HCT116 (cell line): ENCODE measurements at regions not wholly inside any gene's neighbourhood (a gene's known extent, or its start where the extent isn't known, plus 50 kb on each side); places are given as distances from the start of the nearest gene placed in this dataset.

ENCODE experiments used
- ATAC-seq: fragments of 200-7000 bp; cut with Tn5 transposase; 2 replicates; pipeline ENCODE4 v1.9.1; 2020; ENCODE audit warnings: mild to moderate bottlenecking, moderate library complexity
- BruUV-seq: library from RNA; stranded (reverse); fragments of 400-500 nt; replicated peaks from 2 replicates; lab custom pipeline; 2021; lab: Mats Ljungman, UMichigan
- CTCF ChIA-PET: fragments of 300-600 bp; sonication (Branson Sonifier 250); formaldehyde crosslinking; loops from one replicate; lab custom pipeline; 2021; ENCODE audit warnings: antibody characterized with exemption; lab: Charles Lee
- POLR2A ChIA-PET: fragments of 300-600, 350-600 bp; sonication (Branson Sonifier 250); formaldehyde crosslinking; loops from one replicate; lab custom pipeline; 2021; ENCODE audit warnings: antibody characterized with exemption; lab: Charles Lee
- RAD21 ChIA-PET, 2 experiments: fragments of 300-600 bp; sonication (Branson Sonifier 250); formaldehyde crosslinking; loops; one replicate each; lab custom pipeline; 2023; ENCODE audit warnings: low total read pairs in 2 of 2; ENCODE audit not compliant: uncharacterized antibody in 2 of 2, unreplicated experiment in 2 of 2, low non-redundant PET in 1 of 2; lab: Charles Lee
- DNase-seq: peaks from one replicate; pipeline ENCODE4 v3.0.0-alpha.2; 2010; ENCODE audit warnings: low read depth, low spot score
- H2AFZ ChIP-seq: fragments of 200-600 bp; shearing (Covaris generic), sonication (generic); 2 replicates; pipeline ENCODE4 v1.6.1; 2017; ENCODE audit warnings: low read depth, mixed run types, mixed read lengths, antibody characterized with exemption, low read length; ENCODE audit not compliant: poor library complexity, severe bottlenecking
- H3K27ac ChIP-seq: 2 replicates; pipeline ENCODE4 v1.5.1; 2012; ENCODE audit warnings: low read depth, low read length
- H3K27me3 ChIP-seq: fragments of 200-600 bp; sonication (generic); 2 replicates; pipeline ENCODE4 v1.6.1; 2016; ENCODE audit warnings: mixed run types, low read length, mixed read lengths; ENCODE audit not compliant: insufficient read depth
- H3K36me3 ChIP-seq, 2 experiments: fragments of 200-500 bp in 1 of 2; fragments of 200-600 bp in 1 of 2; sonication (Bioruptor generic) in 1 of 2; sonication (generic) in 1 of 2; 2 replicates each; pipeline versions ENCODE4 v1.5.1 to v1.6.1; 2014 to 2016; ENCODE audit warnings: low read length in 2 of 2, inconsistent platforms in 1 of 2, mixed read lengths in 1 of 2, mixed run types in 1 of 2; ENCODE audit not compliant: insufficient read depth in 2 of 2, control insufficient read depth in 1 of 2
- H3K4me1 ChIP-seq, 2 experiments: fragments of 200-600 bp in 1 of 2; sonication (generic) in 1 of 2; 2 replicates each; pipeline versions ENCODE4 v1.5.1 to v1.6.1; 2012 to 2017; ENCODE audit warnings: low read length in 2 of 2, inconsistent platforms in 1 of 2, mild to moderate bottlenecking in 1 of 2, mixed read lengths in 1 of 2, mixed run types in 1 of 2, moderate library complexity in 1 of 2; ENCODE audit not compliant: insufficient read depth in 2 of 2, control insufficient read depth in 1 of 2
- H3K4me2 ChIP-seq: fragments of 200-600 bp; sonication (generic); 2 replicates; pipeline ENCODE4 v1.6.1; 2017; ENCODE audit warnings: mixed run types, low read length, mixed read lengths
- H3K4me3 ChIP-seq, 2 experiments: fragments of 200-600 bp in 1 of 2; sonication (generic) in 1 of 2; replicated peaks in 1 of 2; 2 replicates each; pipeline ENCODE4 v1.5.1; 2011 to 2016; ENCODE audit warnings: low read length in 2 of 2, control low read depth in 1 of 2, low read depth in 1 of 2, mild to moderate bottlenecking in 1 of 2, mixed read lengths in 1 of 2, mixed run types in 1 of 2
- H3K79me2 ChIP-seq: fragments of 200-600 bp; sonication (generic); 2 replicates; pipeline ENCODE4 v1.6.1; 2017; ENCODE audit warnings: mild to moderate bottlenecking, mixed run types, low read length, moderate library complexity, mixed read lengths; ENCODE audit not compliant: insufficient read depth
- H3K9ac ChIP-seq: fragments of 200-600 bp; sonication (generic); 2 replicates; pipeline ENCODE4 v1.6.1; 2016; ENCODE audit warnings: low read length, mixed read lengths
- H3K9me2 ChIP-seq: fragments of 200-600 bp; sonication (generic), shearing (Covaris generic); 2 replicates; pipeline ENCODE4 v1.6.1; 2017; ENCODE audit warnings: mixed run types, mild to moderate bottlenecking, moderate library complexity; ENCODE audit not compliant: insufficient read depth
- H3K9me3 ChIP-seq, 2 experiments: fragments of 200-500 bp in 1 of 2; fragments of 200-600 bp in 1 of 2; sonication (Bioruptor generic) in 1 of 2; sonication (generic) in 1 of 2; 2 replicates each; pipeline ENCODE4 v1.6.1; 2014 to 2017; ENCODE audit warnings: low read length in 2 of 2, mixed read lengths in 2 of 2, inconsistent platforms in 1 of 2, low read depth in 1 of 2, mild to moderate bottlenecking in 1 of 2, mixed run types in 1 of 2, moderate library complexity in 1 of 2; ENCODE audit not compliant: control insufficient read depth in 1 of 2, insufficient read depth in 1 of 2
- H4K20me1 ChIP-seq: fragments of 200-600 bp; sonication (generic), shearing (Covaris generic); 2 replicates; pipeline ENCODE4 v1.6.1; 2017; ENCODE audit warnings: mixed run types, mild to moderate bottlenecking, moderate library complexity; ENCODE audit not compliant: insufficient read depth
- CBX3 ChIP-seq: IDR thresholded peaks from 2 replicates; pipeline ENCODE4 v1.6.1; 2012; ENCODE audit warnings: low read depth
- EGR1 ChIP-seq: IDR thresholded peaks from 2 replicates; pipeline ENCODE4 v1.6.1; 2012; ENCODE audit warnings: low read depth
- ELF1 ChIP-seq: IDR thresholded peaks from 2 replicates; pipeline ENCODE4 v1.6.1; 2012; ENCODE audit warnings: low read depth, borderline replicate concordance
- FOSL1 ChIP-seq: IDR thresholded peaks from 2 replicates; pipeline ENCODE4 v1.6.1; 2012; ENCODE audit warnings: low read depth
- JUND ChIP-seq: IDR thresholded peaks from 2 replicates; pipeline ENCODE4 v1.6.1; 2012
- RAD21 ChIP-seq: IDR thresholded peaks from 2 replicates; pipeline ENCODE4 v1.6.1; 2012; ENCODE audit warnings: low read depth, mild to moderate bottlenecking
- SRF ChIP-seq: IDR thresholded peaks from 2 replicates; pipeline ENCODE4 v1.6.1; 2012; ENCODE audit warnings: low read depth
- TCF7L2 ChIP-seq: IDR thresholded peaks from 2 replicates; pipeline ENCODE4 v1.7.0; 2011; ENCODE audit warnings: borderline replicate concordance, inconsistent platforms; ENCODE audit not compliant: insufficient read depth, insufficient read length; ENCODE audit errors: extremely low read depth
- ZNF274 ChIP-seq: fragments of 200-500 bp; sonication (Bioruptor generic); IDR thresholded peaks from 2 replicates; pipeline ENCODE4 v1.6.1; 2014; ENCODE audit warnings: mild to moderate bottlenecking, low read depth, low read length, inconsistent platforms
- intact Hi-C: fragments of 100-400 bp; cut with micrococcal nuclease; formaldehyde crosslinking; loops from 2 replicates; pipeline ENCODE4 v1.10.0; 2022
- TF ChIP-seq, protein P1 (sequence below): IDR thresholded peaks from 2 replicates; pipeline ENCODE4 v1.6.1; 2012; ENCODE audit warnings: low read depth

DNA sequence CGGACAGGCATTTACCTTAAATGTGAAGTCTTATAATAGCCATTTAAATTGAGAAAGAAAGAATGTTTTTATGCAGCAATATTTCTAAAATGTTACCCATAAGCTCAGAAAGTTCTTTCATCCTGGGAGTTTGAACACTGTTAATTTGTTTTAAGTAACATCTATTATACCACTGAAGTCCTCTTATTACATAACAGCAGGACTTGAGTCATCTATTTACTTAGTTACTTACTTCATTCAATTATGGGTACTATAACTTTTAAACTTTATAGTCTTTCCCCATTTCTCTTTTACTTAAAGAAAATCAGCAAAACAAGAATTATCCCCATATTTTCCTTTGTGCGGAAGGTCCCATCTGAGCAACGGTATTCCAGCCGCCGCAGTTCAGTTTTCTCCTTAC lies 473.1 kb downstream of the ETNK1 start:
- Histone ChIP-seq H3K36me3 (no peaks in the 10 kb centered on the region), H4K20me1 (no peaks in the 10 kb centered on the region), H3K27me3 (no peaks in the 10 kb centered on the region), H3K27ac (no peak overlapping the region), H3K4me1 (no peaks in the 10 kb centered on the region), H3K9me2 (no peaks in the 10 kb centered on the region), H3K9me3 (peaks cover 0 to 14% of the 10 kb centered on the region in 2 experiments; a peak in 2 of 4 replicates), H3K79me2 (no peaks in the 10 kb centered on the region), H3K4me2 (no peak overlapping the region), H3K9ac (no peak overlapping the region), H3K4me3 (no peak overlapping the region), H2AFZ (no peak overlapping the region)
- DNase-seq (no peak), ATAC-seq (no peak)
- ChIA-PET POLR2A (no interaction called here), RAD21 (no interaction called here), CTCF (no interaction called here)
- intact Hi-C loops, result no loop called here
- TF ChIP-seq CBX3, result no peak
- no peak for TF ChIP-seq JUND
- TF ChIP-seq EGR1, result no peak
- no peak for TF ChIP-seq ZNF274
- no peak for TF ChIP-seq ELF1
- TF ChIP-seq, protein P1, sequence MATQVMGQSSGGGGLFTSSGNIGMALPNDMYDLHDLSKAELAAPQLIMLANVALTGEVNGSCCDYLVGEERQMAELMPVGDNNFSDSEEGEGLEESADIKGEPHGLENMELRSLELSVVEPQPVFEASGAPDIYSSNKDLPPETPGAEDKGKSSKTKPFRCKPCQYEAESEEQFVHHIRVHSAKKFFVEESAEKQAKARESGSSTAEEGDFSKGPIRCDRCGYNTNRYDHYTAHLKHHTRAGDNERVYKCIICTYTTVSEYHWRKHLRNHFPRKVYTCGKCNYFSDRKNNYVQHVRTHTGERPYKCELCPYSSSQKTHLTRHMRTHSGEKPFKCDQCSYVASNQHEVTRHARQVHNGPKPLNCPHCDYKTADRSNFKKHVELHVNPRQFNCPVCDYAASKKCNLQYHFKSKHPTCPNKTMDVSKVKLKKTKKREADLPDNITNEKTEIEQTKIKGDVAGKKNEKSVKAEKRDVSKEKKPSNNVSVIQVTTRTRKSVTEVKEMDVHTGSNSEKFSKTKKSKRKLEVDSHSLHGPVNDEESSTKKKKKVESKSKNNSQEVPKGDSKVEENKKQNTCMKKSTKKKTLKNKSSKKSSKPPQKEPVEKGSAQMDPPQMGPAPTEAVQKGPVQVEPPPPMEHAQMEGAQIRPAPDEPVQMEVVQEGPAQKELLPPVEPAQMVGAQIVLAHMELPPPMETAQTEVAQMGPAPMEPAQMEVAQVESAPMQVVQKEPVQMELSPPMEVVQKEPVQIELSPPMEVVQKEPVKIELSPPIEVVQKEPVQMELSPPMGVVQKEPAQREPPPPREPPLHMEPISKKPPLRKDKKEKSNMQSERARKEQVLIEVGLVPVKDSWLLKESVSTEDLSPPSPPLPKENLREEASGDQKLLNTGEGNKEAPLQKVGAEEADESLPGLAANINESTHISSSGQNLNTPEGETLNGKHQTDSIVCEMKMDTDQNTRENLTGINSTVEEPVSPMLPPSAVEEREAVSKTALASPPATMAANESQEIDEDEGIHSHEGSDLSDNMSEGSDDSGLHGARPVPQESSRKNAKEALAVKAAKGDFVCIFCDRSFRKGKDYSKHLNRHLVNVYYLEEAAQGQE, result no peak
- no peak for TF ChIP-seq FOSL1
- no peak for TF ChIP-seq SRF
- no peak for TF ChIP-seq TCF7L2
- TF ChIP-seq RAD21, result no peak
- no TSS peak for BruUV-seq
